ENCODE measurements at regions not wholly inside any gene's neighbourhood (a gene's known extent, or its start where the extent isn't known, plus 50 kb on each side); places are given as distances from the start of the nearest gene placed in this dataset.

DNA sequence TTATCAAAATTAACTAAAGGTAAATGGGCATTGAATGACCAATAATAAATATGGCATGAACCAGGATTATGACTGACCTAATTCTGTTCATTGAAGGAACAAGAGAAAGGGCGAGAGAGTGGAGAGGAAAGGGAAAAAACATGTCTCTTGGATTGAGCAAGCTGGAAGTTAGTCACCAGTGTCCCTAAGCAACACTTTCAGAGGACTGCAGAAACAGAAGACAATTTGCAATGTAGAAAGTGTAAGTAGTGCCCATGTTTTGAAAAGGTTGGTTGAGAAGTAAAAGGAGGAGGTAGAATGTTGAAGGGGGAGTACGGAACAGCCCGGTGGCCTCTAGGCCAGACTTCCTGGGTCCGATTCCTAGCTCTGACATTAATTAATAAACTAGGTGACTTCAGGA lies 94.6 kb downstream of the FAS start:
- TF ChIP-seq, protein P1, sequence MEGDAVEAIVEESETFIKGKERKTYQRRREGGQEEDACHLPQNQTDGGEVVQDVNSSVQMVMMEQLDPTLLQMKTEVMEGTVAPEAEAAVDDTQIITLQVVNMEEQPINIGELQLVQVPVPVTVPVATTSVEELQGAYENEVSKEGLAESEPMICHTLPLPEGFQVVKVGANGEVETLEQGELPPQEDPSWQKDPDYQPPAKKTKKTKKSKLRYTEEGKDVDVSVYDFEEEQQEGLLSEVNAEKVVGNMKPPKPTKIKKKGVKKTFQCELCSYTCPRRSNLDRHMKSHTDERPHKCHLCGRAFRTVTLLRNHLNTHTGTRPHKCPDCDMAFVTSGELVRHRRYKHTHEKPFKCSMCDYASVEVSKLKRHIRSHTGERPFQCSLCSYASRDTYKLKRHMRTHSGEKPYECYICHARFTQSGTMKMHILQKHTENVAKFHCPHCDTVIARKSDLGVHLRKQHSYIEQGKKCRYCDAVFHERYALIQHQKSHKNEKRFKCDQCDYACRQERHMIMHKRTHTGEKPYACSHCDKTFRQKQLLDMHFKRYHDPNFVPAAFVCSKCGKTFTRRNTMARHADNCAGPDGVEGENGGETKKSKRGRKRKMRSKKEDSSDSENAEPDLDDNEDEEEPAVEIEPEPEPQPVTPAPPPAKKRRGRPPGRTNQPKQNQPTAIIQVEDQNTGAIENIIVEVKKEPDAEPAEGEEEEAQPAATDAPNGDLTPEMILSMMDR (IDR thresholded peaks at IDR 0.05 in 4 of 5, conservative IDR thresholded peaks at IDR 0.05 in 1 of 5): no peak
- TF ChIP-seq POLR2A (IDR thresholded peaks at IDR 0.05): no peak
